ENCODE measurements at regions not wholly inside any gene's neighbourhood (a gene's known extent, or its start where the extent isn't known, plus 50 kb on each side); places are given as distances from the start of the nearest gene placed in this dataset.

DNA sequence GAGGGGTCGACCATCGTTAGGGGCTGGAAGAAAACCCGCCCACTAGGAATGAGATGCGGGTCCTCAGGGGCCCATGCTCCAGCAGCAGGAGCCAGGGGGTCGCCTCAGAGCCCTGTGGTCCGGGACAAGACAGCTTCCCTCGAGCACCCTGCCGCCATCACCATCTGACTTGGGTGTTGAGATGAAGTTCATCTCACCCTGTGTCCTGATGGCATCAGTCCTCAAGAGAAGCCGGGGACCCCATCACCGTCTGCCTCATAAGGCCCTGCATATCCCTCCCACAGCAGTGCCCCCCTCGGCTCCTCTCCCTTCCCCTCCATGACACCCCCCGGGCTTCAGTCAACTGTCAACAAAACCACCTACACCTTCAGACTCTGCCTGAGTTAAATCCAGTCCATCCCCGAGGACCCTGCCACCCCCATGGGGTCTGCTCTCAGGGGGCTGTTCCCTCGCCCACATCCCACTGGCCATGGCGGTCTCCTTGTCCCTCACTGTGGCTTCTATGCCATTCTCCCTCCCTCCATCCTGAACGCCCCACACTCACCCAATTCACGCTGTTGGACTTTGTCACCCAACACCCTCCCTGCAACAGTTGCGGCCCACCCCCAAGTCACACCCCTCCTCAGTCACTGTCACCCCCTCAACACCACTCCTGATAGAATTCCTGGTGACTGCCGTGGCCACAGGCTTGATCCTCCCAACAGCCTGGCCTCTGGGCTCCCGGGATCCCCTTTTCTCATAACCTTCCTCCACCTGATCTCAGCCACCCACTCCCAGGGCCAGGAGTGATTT is 87.7 kb upstream of the RTL6 start:
- TF ChIP-seq, protein P1, sequence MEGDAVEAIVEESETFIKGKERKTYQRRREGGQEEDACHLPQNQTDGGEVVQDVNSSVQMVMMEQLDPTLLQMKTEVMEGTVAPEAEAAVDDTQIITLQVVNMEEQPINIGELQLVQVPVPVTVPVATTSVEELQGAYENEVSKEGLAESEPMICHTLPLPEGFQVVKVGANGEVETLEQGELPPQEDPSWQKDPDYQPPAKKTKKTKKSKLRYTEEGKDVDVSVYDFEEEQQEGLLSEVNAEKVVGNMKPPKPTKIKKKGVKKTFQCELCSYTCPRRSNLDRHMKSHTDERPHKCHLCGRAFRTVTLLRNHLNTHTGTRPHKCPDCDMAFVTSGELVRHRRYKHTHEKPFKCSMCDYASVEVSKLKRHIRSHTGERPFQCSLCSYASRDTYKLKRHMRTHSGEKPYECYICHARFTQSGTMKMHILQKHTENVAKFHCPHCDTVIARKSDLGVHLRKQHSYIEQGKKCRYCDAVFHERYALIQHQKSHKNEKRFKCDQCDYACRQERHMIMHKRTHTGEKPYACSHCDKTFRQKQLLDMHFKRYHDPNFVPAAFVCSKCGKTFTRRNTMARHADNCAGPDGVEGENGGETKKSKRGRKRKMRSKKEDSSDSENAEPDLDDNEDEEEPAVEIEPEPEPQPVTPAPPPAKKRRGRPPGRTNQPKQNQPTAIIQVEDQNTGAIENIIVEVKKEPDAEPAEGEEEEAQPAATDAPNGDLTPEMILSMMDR (IDR thresholded peaks at IDR 0.05; ENCODE audit: unreplicated experiment): no peak
- H3K4me3 Mint-ChIP-seq (ENCODE audit: unreplicated experiment): no peak overlapping the region
- H3K36me3 Mint-ChIP-seq (ENCODE audit: low read depth, unreplicated experiment): no peaks in the 10 kb centered on the region
- H3K27ac Mint-ChIP-seq (ENCODE audit: unreplicated experiment): no peak overlapping the region
- H3K9me3 Mint-ChIP-seq (ENCODE audit: unreplicated experiment): no peaks in the 10 kb centered on the region
- DNase-seq (ENCODE audit: low spot score): no peak
- H3K4me1 Mint-ChIP-seq (ENCODE audit: unreplicated experiment): peaks cover 6% of the 10 kb centered on the region
- peaks cover 7% of the 10 kb centered on the region for H3K27me3 Mint-ChIP-seq (ENCODE audit: unreplicated experiment)

DNA sequence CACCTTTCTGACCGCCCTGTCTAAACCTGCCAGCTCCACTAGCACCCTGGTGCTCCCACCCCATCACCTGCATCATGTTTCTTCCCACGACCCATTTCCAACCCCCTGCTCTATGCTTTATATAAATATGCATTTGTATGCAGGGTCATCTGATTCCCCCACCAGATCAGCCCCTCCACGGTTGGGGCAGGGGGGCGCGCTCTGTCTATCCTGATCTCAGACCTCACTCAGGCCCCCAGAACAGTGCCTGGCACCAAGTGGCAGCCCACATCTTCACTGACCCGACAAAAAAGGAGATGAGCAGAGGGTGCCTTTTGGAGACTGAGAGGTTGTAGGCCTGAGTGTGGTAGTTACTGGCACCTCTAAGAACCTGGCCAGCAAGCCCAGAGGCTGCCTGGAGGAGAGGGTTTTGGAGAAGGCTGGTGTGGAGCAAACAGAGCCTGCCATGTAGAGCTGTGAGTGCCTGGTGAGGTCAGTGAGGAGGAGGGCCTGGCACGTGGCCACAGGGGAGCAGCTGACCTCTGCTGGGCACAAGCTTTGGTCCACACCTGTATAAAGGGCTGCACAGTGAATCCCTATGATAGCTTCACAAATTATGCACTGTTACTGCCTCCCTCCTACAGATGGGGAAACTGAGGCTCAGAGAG is 86.3 kb upstream of the RTL6 start:
- Mint-ChIP-seq H3K27me3 (ENCODE audit: unreplicated experiment) (peaks cover 5% of the 10 kb centered on the region), H3K9me3 (ENCODE audit: unreplicated experiment) (no peaks in the 10 kb centered on the region)

DNA sequence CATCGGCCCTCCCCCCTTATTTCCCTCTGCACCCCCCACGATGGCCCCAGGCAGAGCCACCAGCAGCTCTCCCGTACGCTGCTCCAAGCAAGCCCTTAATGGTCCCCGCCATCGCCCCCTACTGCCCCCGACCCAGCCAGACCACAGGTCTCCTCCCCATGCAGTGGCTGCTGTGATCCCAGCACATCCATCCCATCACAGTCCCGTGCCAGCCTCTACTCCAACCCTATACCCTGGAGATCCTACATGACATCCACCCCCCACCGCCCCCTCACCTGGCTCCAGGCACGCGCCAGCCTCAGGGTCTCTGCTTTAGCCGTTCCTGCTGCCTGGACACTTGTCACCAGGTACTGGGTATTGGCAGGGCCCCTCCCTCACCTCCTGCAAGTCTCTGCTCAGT is 85.8 kb upstream of the RTL6 start:
- H3K27me3 Mint-ChIP-seq (ENCODE audit: unreplicated experiment): peaks cover 5% of the 10 kb centered on the region
- peaks cover 14% of the 10 kb centered on the region for H3K4me1 Mint-ChIP-seq (ENCODE audit: unreplicated experiment)
- TF ChIP-seq, protein P1 (IDR thresholded peaks at IDR 0.05; ENCODE audit: unreplicated experiment): no peak
- H3K36me3 Mint-ChIP-seq (ENCODE audit: low read depth, unreplicated experiment): no peaks in the 10 kb centered on the region
- no peak for DNase-seq (ENCODE audit: low spot score)
- no peaks in the 10 kb centered on the region for H3K9me3 Mint-ChIP-seq (ENCODE audit: unreplicated experiment)
- no peak overlapping the region for H3K4me3 Mint-ChIP-seq (ENCODE audit: unreplicated experiment)
- H3K27ac Mint-ChIP-seq (ENCODE audit: unreplicated experiment): no peak overlapping the region

More for the DNA sequence above, 86.3 kb upstream of the RTL6 start:
- no peaks in the 10 kb centered on the region for H3K36me3 Mint-ChIP-seq (ENCODE audit: low read depth, unreplicated experiment)
- no peak for DNase-seq (ENCODE audit: low spot score)
- H3K4me3 Mint-ChIP-seq (ENCODE audit: unreplicated experiment): no peak overlapping the region
- peaks cover 11% of the 10 kb centered on the region for H3K4me1 Mint-ChIP-seq (ENCODE audit: unreplicated experiment)
- TF ChIP-seq, protein P1 (IDR thresholded peaks at IDR 0.05; ENCODE audit: unreplicated experiment): no peak
- no peak overlapping the region for H3K27ac Mint-ChIP-seq (ENCODE audit: unreplicated experiment)

DNA sequence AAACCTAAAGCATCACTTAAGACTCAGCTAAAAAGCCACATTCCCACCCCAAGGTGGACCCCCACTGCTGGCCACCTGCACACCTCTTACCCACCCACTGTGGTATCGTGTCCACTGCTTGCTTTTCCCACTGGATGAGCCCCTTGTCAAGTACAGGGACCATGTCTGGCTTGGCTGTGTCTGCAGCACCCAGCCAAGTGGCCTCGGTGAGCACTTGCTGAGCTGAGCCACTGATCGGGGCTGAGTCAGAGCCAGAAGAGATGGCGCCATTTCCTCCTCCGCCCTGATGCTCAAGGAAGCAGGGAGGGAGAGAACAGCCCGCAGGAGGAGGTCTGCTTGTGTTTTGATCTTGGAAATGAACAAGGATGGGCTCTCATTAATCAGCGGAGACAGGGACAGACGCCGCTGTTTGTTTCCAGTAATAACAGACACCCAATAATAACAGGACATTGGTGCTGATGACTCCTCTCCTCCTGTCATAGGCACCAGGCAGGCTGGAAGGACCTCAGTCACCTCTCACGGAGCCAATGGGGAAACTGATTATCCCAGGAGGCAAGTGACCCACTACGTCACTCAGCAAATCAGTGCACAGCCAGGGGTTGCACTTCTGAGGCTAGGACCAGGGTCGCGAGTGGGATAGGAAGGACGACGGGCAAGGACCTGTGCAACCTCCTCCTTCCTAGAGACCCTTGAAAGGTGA is 85.2 kb upstream of the RTL6 start:
- no peak for DNase-seq (ENCODE audit: low spot score)
- H3K27ac Mint-ChIP-seq (ENCODE audit: unreplicated experiment): no peak overlapping the region
- H3K4me1 Mint-ChIP-seq (ENCODE audit: unreplicated experiment): peaks cover 16% of the 10 kb centered on the region
- TF ChIP-seq, protein P1 (IDR thresholded peaks at IDR 0.05; ENCODE audit: unreplicated experiment): no peak
- no peaks in the 10 kb centered on the region for H3K36me3 Mint-ChIP-seq (ENCODE audit: low read depth, unreplicated experiment)
- no peaks in the 10 kb centered on the region for H3K9me3 Mint-ChIP-seq (ENCODE audit: unreplicated experiment)
- H3K27me3 Mint-ChIP-seq (ENCODE audit: unreplicated experiment): peaks cover 7% of the 10 kb centered on the region
- H3K4me3 Mint-ChIP-seq (ENCODE audit: unreplicated experiment): no peak overlapping the region
